K562 (cell line): ENCODE measurements at regions not wholly inside any gene's neighbourhood (a gene's known extent, or its start where the extent isn't known, plus 50 kb on each side); places are given as distances from the start of the nearest gene placed in this dataset.
"Not testable (repeated sequence)": the region's sequence is repeated elsewhere in the genome, so short reads cannot be mapped to it uniquely, and the experiment has no call there.

Experiments
- ATAC-seq: fragments of 200-7000 bp; cut with Tn5 transposase; 3 replicates; pipeline ENCODE4 v1.9.1; 2020; ENCODE audit warnings: moderate library complexity
- BruUV-seq: library from RNA; stranded (reverse); fragments of 400-500 nt; replicated peaks from 2 replicates; lab custom pipeline; 2021; lab: Mats Ljungman, UMichigan
- CTCF ChIA-PET: fragments of 300-600 bp; formaldehyde crosslinking; extraction: SDS; loops from one replicate; lab custom pipeline; 2021; ENCODE audit warnings: low intra/inter-chr PET ratio; lab: Yijun Ruan, JAX
- POLR2A ChIA-PET: fragments of 300-600, 350-650 bp; sonication (Branson Sonifier 250); formaldehyde crosslinking; extraction: SDS; loops from one replicate; lab custom pipeline; 2021; ENCODE audit warnings: antibody characterized with exemption, inconsistent platforms; lab: Yijun Ruan, JAX
- DNase-seq, 4 experiments: peaks; one replicate each; pipeline versions ENCODE4 v3.0.0 to v3.0.0-alpha.2; 2011 to 2018; ENCODE audit warnings: low spot score in 3 of 4, mixed read lengths in 3 of 4; ENCODE audit errors: extremely low read depth in 1 of 4
- FAIRE-seq: peaks from 2 replicates; lab custom pipeline; 2011; peaks lifted over from hg19 to GRCh38; lab: Jason Lieb, UNC
- H2AFZ ChIP-seq: 2 replicates; pipeline ENCODE4 v1.6.0; 2011; ENCODE audit warnings: low read depth, low read length, control low read depth, inconsistent platforms
- H3K27ac ChIP-seq: fragments of 200-600 bp; 3 replicates; pipeline ENCODE4 v1.8.0; 2011; ENCODE audit warnings: low read depth, mild to moderate bottlenecking, control low read depth, inconsistent platforms, low read length, moderate library complexity, mixed read lengths; ENCODE audit errors: extremely low read depth
- H3K27me3 ChIP-seq, 2 experiments: fragments of 300-600 bp in 1 of 2; 2 replicates in 1 of 2; 3 replicates in 1 of 2; pipeline versions ENCODE4 v1.6.0 to v1.8.0; 2011; ENCODE audit warnings: inconsistent platforms in 2 of 2, low read length in 2 of 2, mild to moderate bottlenecking in 1 of 2, mixed read lengths in 1 of 2, moderate library complexity in 1 of 2; ENCODE audit not compliant: control insufficient read depth in 2 of 2, insufficient read depth in 2 of 2
- H3K36me3 ChIP-seq: fragments of 300-600 bp; 3 replicates; pipeline ENCODE4 v1.8.0; 2011; ENCODE audit warnings: mild to moderate bottlenecking, low read length, inconsistent platforms; ENCODE audit not compliant: control insufficient read depth, insufficient read depth
- H3K4me1 ChIP-seq, 2 experiments: fragments of 200-600 bp in 1 of 2; replicated peaks in 1 of 2; 2 replicates in 1 of 2; 3 replicates in 1 of 2; pipeline versions ENCODE4 v1.5.1 to v1.8.0; 2011; ENCODE audit warnings: inconsistent platforms in 2 of 2, low read length in 2 of 2, mild to moderate bottlenecking in 1 of 2, mixed read lengths in 1 of 2, moderate library complexity in 1 of 2; ENCODE audit not compliant: control insufficient read depth in 2 of 2, insufficient read depth in 2 of 2
- H3K4me2 ChIP-seq: 2 replicates; pipeline ENCODE4 v1.6.1; 2011; ENCODE audit warnings: low read length, control low read depth, inconsistent platforms, mixed read lengths; ENCODE audit not compliant: insufficient read depth
- H3K4me3 ChIP-seq: fragments of 200-600 bp; sonication (generic), shearing (Covaris generic); 2 replicates; pipeline ENCODE4 v1.5.1; 2016; ENCODE audit warnings: control low read depth, inconsistent platforms
- H3K79me2 ChIP-seq: fragments of 200-600 bp; 3 replicates; pipeline ENCODE4 v1.8.0; 2011; ENCODE audit warnings: low read length, inconsistent platforms; ENCODE audit not compliant: control insufficient read depth, insufficient read depth
- H3K9ac ChIP-seq, 2 experiments: 2 replicates each; pipeline versions ENCODE4 v1.6.0 to v1.6.1; 2011; ENCODE audit warnings: low read depth in 2 of 2, low read length in 2 of 2, control low read depth in 1 of 2, inconsistent platforms in 1 of 2, mild to moderate bottlenecking in 1 of 2, mixed read lengths in 1 of 2; ENCODE audit not compliant: insufficient read depth in 1 of 2
- H3K9me1 ChIP-seq: one replicate; pipeline ENCODE4 v1.6.0; 2011; ENCODE audit warnings: inconsistent platforms, mild to moderate bottlenecking, low read length, moderate library complexity; ENCODE audit not compliant: control insufficient read depth, insufficient read depth
- H3K9me3 ChIP-seq: replicated peaks from 2 replicates; pipeline ENCODE4 v1.5.1; 2011; ENCODE audit warnings: low read depth, low read length, inconsistent platforms; ENCODE audit not compliant: control insufficient read depth, insufficient read depth
- H4K20me1 ChIP-seq: replicated peaks from 2 replicates; pipeline ENCODE4 v1.6.1; 2011; ENCODE audit warnings: low read length, inconsistent platforms, mixed read lengths; ENCODE audit not compliant: control insufficient read depth, insufficient read depth
- WGBS: fragments of 100-300 bp; shearing (Covaris generic); methylation state at CpG from one replicate; pipeline ENCODE4 v1.1.6; 2016; ENCODE audit warnings: low coverage, mixed read lengths; ENCODE audit not compliant: insufficient coverage; ENCODE audit errors: missing lambda C conversion rate; 5-methylcytosine and 5-hydroxymethylcytosine counted together
- in situ Hi-C: fragments of 300-500 bp; cut with MboI; formaldehyde crosslinking; loops from 4 replicates; pipeline ENCODE4 v1.15.0; 2018; ENCODE audit warnings: inconsistent platforms, mixed read lengths
- intact Hi-C: fragments of 100-400 bp; cut with micrococcal nuclease; formaldehyde crosslinking; loops from 2 replicates; pipeline ENCODE4 v1.14.2; 2022

- POLR2A ChIA-PET, ATAC-seq: not testable (repeated sequence)
Measured at GRCh38 chr17:22548873-22549272, 856.5 kb downstream of the KCNJ18 start.

GRCh38 chr17:22551695-22552415 lies 859.5 kb downstream of the KCNJ18 start:
- intact Hi-C loops, H3K9ac ChIP-seq, H3K4me1 ChIP-seq, DNase-seq, POLR2A ChIA-PET, H2AFZ ChIP-seq, CTCF ChIA-PET, BruUV-seq, FAIRE-seq, H3K79me2 ChIP-seq, H3K4me2 ChIP-seq, H3K9me3 ChIP-seq, H3K4me3 ChIP-seq, H4K20me1 ChIP-seq, H3K36me3 ChIP-seq, H3K27ac ChIP-seq, H3K9me1 ChIP-seq, H3K27me3 ChIP-seq, ATAC-seq: not testable (repeated sequence)
- whole genome bisulfite sequencing: 0% methylated on average over 17 of the region's 23 CpGs
- in situ Hi-C loops: loop anchor here (10.0 kb wide), 1 partner anchor 1697 kb away; no protein-coding TSS in a partner anchor

More at GRCh38 chr17:22548873-22549272, 856.5 kb downstream of the KCNJ18 start:
- H3K27me3 ChIP-seq, H2AFZ ChIP-seq, H3K9ac ChIP-seq, H3K79me2 ChIP-seq, CTCF ChIA-PET, H3K27ac ChIP-seq, intact Hi-C loops, H3K9me3 ChIP-seq, DNase-seq, H4K20me1 ChIP-seq, H3K4me1 ChIP-seq, H3K9me1 ChIP-seq, H3K4me3 ChIP-seq, H3K4me2 ChIP-seq, in situ Hi-C loops, H3K36me3 ChIP-seq, BruUV-seq: not testable (repeated sequence)
- WGBS: no CpG with 5 or more reads among the region's 1 CpG
- FAIRE-seq: peak; percentile 49
